Loucy (cell line): ENCODE measurements at regions not wholly inside any gene's neighbourhood (a gene's known extent, or its start where the extent isn't known, plus 50 kb on each side); places are given as distances from the start of the nearest gene placed in this dataset.

Experiments
- EZH2phosphoT487 ChIP-seq: fragments of 200-600 bp; IDR thresholded peaks from 2 replicates; pipeline ENCODE4 v1.6.1; 2018; ENCODE audit warnings: antibody characterized with exemption, mild to moderate bottlenecking, moderate library complexity, borderline replicate concordance
- TF ChIP-seq, protein P1 (sequence below): fragments of 200-600 bp; sonication (generic); conservative IDR thresholded peaks from 2 replicates; pipeline ENCODE4 v1.5.1; 2014; ENCODE audit warnings: mild to moderate bottlenecking, antibody characterized with exemption, low read length

DNA sequence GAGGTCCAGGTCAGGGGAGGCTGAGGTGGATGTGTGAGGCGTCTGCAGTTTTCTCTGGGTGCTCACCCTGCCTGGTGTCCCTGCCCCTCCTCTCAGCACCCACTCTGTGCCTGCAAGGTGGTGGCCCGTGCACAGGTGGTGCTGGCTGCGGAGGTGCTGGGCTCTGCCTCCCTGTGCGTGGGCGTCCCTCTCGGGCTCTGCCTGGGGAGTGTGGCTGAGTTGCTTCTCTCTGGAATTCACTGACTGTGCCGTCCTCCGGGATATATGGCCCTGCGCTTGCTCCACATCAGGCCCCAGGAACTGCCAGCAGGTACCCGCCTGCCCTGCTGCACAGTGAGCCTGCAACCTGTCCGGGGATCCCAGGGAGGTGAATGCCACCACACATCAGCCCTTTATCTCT is 379.1 kb downstream of the TMEM121 start:
- TF ChIP-seq, protein P1, sequence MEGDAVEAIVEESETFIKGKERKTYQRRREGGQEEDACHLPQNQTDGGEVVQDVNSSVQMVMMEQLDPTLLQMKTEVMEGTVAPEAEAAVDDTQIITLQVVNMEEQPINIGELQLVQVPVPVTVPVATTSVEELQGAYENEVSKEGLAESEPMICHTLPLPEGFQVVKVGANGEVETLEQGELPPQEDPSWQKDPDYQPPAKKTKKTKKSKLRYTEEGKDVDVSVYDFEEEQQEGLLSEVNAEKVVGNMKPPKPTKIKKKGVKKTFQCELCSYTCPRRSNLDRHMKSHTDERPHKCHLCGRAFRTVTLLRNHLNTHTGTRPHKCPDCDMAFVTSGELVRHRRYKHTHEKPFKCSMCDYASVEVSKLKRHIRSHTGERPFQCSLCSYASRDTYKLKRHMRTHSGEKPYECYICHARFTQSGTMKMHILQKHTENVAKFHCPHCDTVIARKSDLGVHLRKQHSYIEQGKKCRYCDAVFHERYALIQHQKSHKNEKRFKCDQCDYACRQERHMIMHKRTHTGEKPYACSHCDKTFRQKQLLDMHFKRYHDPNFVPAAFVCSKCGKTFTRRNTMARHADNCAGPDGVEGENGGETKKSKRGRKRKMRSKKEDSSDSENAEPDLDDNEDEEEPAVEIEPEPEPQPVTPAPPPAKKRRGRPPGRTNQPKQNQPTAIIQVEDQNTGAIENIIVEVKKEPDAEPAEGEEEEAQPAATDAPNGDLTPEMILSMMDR = no peak
- no peak for TF ChIP-seq EZH2phosphoT487
